Psoas muscle (tissue), 7 donors: ENCODE measurements at regions not wholly inside any gene's neighbourhood (a gene's known extent, or its start where the extent isn't known, plus 50 kb on each side); places are given as distances from the start of the nearest gene placed in this dataset.

Experiments used
- ATAC-seq, 4 donors: fragments of 200-7000 bp; cut with Tn5 transposase; one replicate each; pipeline ENCODE4 v1.9.1; 2020; ENCODE audit warnings: moderate library complexity in 3 of 4, mild to moderate bottlenecking in 2 of 4
- DNase-seq, 2 donors: peaks; one replicate each; pipeline ENCODE4 v3.0.0-alpha.2; 2020
- H3K27ac ChIP-seq: fragments of 200-600 bp; one replicate; pipeline ENCODE4 v1.8.0; 2022
- H3K27me3 ChIP-seq, 3 donors: fragments of 200-600 bp in 1 of 3; one replicate each; pipeline versions ENCODE4 v1.6.1 to v1.8.0; 2013 to 2022; ENCODE audit warnings: low read length in 2 of 3, mild to moderate bottlenecking in 2 of 3, moderate library complexity in 1 of 3; ENCODE audit not compliant: insufficient read depth in 3 of 3
- H3K36me3 ChIP-seq, 2 donors: fragments of 200-600 bp in 1 of 2; one replicate each; pipeline versions ENCODE4 v1.6.1 to v1.8.0; 2013 to 2022; ENCODE audit warnings: low read depth in 1 of 2, mild to moderate bottlenecking in 1 of 2, moderate library complexity in 1 of 2; ENCODE audit not compliant: insufficient read depth in 1 of 2
- H3K4me1 ChIP-seq: fragments of 200-600 bp; one replicate; pipeline ENCODE4 v1.8.0; 2022
- H3K4me3 ChIP-seq: fragments of 200-600 bp; one replicate; pipeline ENCODE4 v1.8.0; 2022; ENCODE audit warnings: mild to moderate bottlenecking
- H3K9me3 ChIP-seq: fragments of 200-600 bp; one replicate; pipeline ENCODE4 v1.8.0; 2022
- WGBS, 3 donors: extraction: QIAGEN DNeasy Blood & Tissue Kit; methylation state at CpG; one replicate each; pipeline versions ENCODE4 v1.1.6 to v1.1.7; 2013; 5-methylcytosine and 5-hydroxymethylcytosine counted together
- intact Hi-C, 2 donors: fragments of 100-400 bp; cut with DNase I; formaldehyde crosslinking; loops; one replicate each; pipeline versions ENCODE4 v1.11.0 to v1.14.2; 2022
- TF ChIP-seq, protein P1 (sequence below): fragments of 200-600 bp; IDR thresholded peaks from one replicate; pipeline ENCODE4 v1.8.0; 2022; ENCODE audit warnings: antibody characterized with exemption
- donor health status: healthy with polysubstance abuse.
- donor health status: DM: no; HTN: no; CAD: no; lungs with moderate emphysema.
- donor health status: Bipolar disorder and iron deficiency.
- donor health status: healthy.
- donor health status: DM: yes; HTN: yes; CAD: no.
- donor health status: DM: no; HTN: no; CAD: no.
- donor health status: DM: yes; HTN: yes; CAD: no.

DNA sequence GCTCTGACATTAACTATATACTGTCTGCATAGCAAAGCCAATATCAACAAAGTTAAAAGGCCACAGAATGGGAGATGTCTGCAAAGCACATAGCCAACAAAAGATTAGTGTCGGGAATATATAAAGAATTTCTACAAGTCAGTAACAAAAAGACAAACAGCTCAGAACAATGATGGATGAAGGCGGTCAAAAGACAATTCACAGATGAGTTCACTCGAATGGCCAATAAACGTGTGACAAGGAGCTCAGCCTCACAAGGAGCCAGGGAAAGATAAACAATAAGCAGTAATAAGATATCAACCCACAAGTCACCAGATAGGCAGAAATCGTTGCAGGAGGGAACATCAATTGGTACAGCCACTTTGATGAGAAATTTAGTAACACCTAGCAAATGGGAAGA is 106.0 kb upstream of the ISX start:
- TF ChIP-seq, protein P1, sequence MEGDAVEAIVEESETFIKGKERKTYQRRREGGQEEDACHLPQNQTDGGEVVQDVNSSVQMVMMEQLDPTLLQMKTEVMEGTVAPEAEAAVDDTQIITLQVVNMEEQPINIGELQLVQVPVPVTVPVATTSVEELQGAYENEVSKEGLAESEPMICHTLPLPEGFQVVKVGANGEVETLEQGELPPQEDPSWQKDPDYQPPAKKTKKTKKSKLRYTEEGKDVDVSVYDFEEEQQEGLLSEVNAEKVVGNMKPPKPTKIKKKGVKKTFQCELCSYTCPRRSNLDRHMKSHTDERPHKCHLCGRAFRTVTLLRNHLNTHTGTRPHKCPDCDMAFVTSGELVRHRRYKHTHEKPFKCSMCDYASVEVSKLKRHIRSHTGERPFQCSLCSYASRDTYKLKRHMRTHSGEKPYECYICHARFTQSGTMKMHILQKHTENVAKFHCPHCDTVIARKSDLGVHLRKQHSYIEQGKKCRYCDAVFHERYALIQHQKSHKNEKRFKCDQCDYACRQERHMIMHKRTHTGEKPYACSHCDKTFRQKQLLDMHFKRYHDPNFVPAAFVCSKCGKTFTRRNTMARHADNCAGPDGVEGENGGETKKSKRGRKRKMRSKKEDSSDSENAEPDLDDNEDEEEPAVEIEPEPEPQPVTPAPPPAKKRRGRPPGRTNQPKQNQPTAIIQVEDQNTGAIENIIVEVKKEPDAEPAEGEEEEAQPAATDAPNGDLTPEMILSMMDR: no peak
- Histone ChIP-seq H3K27me3 (peaks cover 3 to 4% (median 3%) of the 10 kb centered on the region in 3 donors), H3K9me3 (no peaks in the 10 kb centered on the region), H3K27ac (no peak overlapping the region), H3K36me3 (no peaks in the 10 kb centered on the region), H3K4me1 (no peaks in the 10 kb centered on the region), H3K4me3 (no peak overlapping the region)
- ATAC-seq (no peak), DNase-seq (no peak)
- intact Hi-C loops: no loop called here
- WGBS, 3 donors: 62 to 72% (median 71%) methylated on average over 5 of the region's 5 CpGs

DNA sequence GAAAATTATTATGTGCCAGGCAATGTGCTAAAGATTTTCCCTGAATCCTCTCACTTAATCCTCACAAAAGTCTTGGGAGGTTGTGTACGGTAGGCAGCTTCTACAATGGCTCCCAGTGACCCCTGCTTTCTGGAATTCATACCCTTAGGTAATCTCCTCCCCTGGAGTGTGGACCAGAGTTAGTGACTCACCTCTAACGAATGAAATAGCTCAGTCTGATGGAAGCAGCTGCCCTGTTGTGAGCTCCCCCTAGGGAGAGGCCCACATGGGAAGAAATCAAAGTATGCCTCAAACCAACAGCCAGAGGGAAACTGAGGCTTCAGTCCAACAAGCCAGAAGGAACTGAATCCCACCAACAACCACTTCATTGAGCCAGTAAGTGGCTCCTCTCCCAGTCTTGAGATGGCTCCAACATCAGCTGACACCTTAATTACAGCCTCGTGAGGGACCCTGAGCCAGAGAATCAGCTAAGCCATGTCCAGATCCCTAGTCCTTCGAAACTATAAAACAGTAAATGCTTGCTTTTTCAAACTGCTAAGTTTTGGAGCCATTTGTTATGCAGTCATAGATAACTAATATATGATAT is 98.9 kb upstream of the ISX start:
- ATAC-seq (no peak), DNase-seq (no peak)
- Histone ChIP-seq H3K9me3 (no peaks in the 10 kb centered on the region), H3K27me3 (peaks cover 0 to 2% (median 0%) of the 10 kb centered on the region in 3 donors), H3K36me3 (no peaks in the 10 kb centered on the region), H3K27ac (no peak overlapping the region), H3K4me3 (no peak overlapping the region), H3K4me1 (no peaks in the 10 kb centered on the region)
- intact Hi-C loops: no loop called here
- TF ChIP-seq, protein P1: no peak
- WGBS, 3 donors: 63 to 72% (median 71%) methylated on average over 4 of the region's 4 CpGs

DNA sequence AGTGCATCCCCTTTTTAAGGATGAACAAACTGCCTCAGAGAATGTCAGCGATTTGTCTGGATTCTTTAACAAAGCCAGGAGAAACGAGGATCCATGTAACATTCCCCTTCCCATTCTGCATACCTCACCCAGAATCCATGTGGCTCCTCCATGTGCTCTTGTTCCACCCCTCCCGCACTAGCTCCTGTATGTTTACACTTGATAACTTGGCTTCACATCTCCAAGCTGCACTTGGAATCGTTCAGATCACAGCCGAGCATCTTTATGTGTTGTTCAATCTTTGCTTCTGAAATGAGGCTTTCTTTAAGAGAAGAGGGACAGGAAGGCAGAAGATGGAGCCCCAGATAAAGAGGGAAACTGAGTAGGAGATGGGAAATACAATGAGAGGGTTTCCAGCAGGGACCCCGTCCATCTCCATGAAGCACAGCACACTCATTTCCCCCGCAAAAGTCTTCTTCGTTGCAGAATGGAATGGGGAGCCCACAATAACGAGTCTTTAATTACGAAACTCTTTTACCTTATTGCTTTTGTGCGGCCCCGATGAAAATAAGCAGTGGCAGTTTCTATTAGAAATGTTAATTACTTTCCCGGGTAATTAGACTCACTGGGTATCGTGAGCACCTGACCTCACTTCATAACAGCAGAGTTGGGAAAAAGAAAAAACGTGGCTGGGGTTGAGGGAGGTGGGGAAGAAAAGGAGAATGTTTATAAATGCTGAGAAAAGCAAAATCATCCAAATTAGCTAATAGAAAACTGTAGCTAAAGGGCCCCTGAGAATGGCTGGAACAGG is 96.8 kb upstream of the ISX start:
- ATAC-seq (no peak), DNase-seq (no peak)
- H3K4me3 ChIP-seq: no peak overlapping the region
- no peaks in the 10 kb centered on the region for H3K27me3 ChIP-seq
- H3K4me1 ChIP-seq: no peaks in the 10 kb centered on the region
- whole genome bisulfite sequencing, 3 donors: 78 to 79% (median 79%) methylated on average over 15 of the region's 15 CpGs
- TF ChIP-seq, protein P1: no peak
- no peak overlapping the region for H3K27ac ChIP-seq
- H3K36me3 ChIP-seq: no peaks in the 10 kb centered on the region
- no peaks in the 10 kb centered on the region for H3K9me3 ChIP-seq
- intact Hi-C loops: no loop called here

GRCh38 chr22:34971456-34971855 is 94.5 kb upstream of the ISX start:
- intact Hi-C loops: no loop called here
- Histone ChIP-seq H3K4me3 (no peak overlapping the region), H3K9me3 (no peaks in the 10 kb centered on the region), H3K27ac (no peak overlapping the region), H3K27me3 (no peaks in the 10 kb centered on the region), H3K4me1 (no peaks in the 10 kb centered on the region), H3K36me3 (no peaks in the 10 kb centered on the region)
- no peak for ATAC-seq
- 34 to 42% (median 37%) methylated on average over 2 of the region's 2 CpGs for WGBS, 3 donors
- TF ChIP-seq, protein P1: no peak
- no peak for DNase-seq
